Right ventricle myocardium inferior (tissue), 1 donor: ENCODE measurements at regions not wholly inside any gene's neighbourhood (a gene's known extent, or its start where the extent isn't known, plus 50 kb on each side); places are given as distances from the start of the nearest gene placed in this dataset.
"Not testable (repeated sequence)": the region's sequence is repeated elsewhere in the genome, so short reads cannot be mapped to it uniquely, and the experiment has no call there.

Experiments
- ATAC-seq: fragments of 200-7000 bp; cut with Tn5 transposase; one replicate; pipeline ENCODE4 v1.9.1; 2020; ENCODE audit warnings: mild to moderate bottlenecking, moderate library complexity
- DNase-seq: peaks from one replicate; pipeline ENCODE4 v3.0.0; 2021; ENCODE audit errors: missing footprints
- intact Hi-C: fragments of 100-400 bp; cut with DNase I; formaldehyde crosslinking; loops from one replicate; pipeline ENCODE4 v1.11.0; 2022
- donor health status: DM: no; HTN: yes; CAD: no; lungs with severe emphysema.

GRCh38 chr11:109039611-109040010 is 374.7 kb downstream of the DDX10 start:
- DNase-seq (no peak), ATAC-seq (no peak)
- intact Hi-C loops: no loop called here

- DNase-seq (no peak), ATAC-seq (no peak)
- intact Hi-C loops: no loop called here
These were observed 375.4 kb downstream of the DDX10 start for GRCh38 chr11:109040303-109040702.

GRCh38 chr11:109041876-109042275 is 377.0 kb downstream of the DDX10 start:
- intact Hi-C loops: no loop called here
- no peak for DNase-seq
- ATAC-seq: no peak

- DNase-seq (no peak), ATAC-seq (no peak)
- intact Hi-C loops: no loop called here
These were observed 378.4 kb downstream of the DDX10 start for GRCh38 chr11:109043315-109043714.

- DNase-seq: no peak
- no peak for ATAC-seq
- intact Hi-C loops: no loop called here
These were observed 375.6 kb upstream of the C11orf87 start for GRCh38 chr11:109046284-109046992.

GRCh38 chr11:109048098-109048497 is 373.9 kb upstream of the C11orf87 start:
- intact Hi-C loops: no loop called here
- no peak for DNase-seq
- ATAC-seq: no peak

GRCh38 chr11:109051200-109051599 is 370.8 kb upstream of the C11orf87 start:
- ATAC-seq (no peak), DNase-seq (no peak)
- intact Hi-C loops: no loop called here

- no peak for ATAC-seq
- no peak for DNase-seq
- intact Hi-C loops: no loop called here
These were observed 362.6 kb upstream of the C11orf87 start for GRCh38 chr11:109059402-109059801.

- ATAC-seq: no peak
- intact Hi-C loops: no loop called here
- no peak for DNase-seq
These were observed 360.6 kb upstream of the C11orf87 start for GRCh38 chr11:109061394-109061793.

- ATAC-seq: no peak
- intact Hi-C loops: no loop called here
- no peak for DNase-seq
These were observed 359.5 kb upstream of the C11orf87 start for GRCh38 chr11:109062445-109062844.

GRCh38 chr11:109062871-109063270 is 359.1 kb upstream of the C11orf87 start:
- intact Hi-C loops: no loop called here
- DNase-seq (no peak), ATAC-seq (no peak)

GRCh38 chr11:109064618-109065311 is 357.2 kb upstream of the C11orf87 start:
- DNase-seq, intact Hi-C loops, ATAC-seq: not testable (repeated sequence)

- intact Hi-C loops: loop anchor here (1.0 to 5.0 kb wide), 3 partner anchors 51 to 230 kb away; no protein-coding TSS in a partner anchor
- ATAC-seq (peak; percentile 30), DNase-seq (no peak)
These were observed 350.7 kb upstream of the C11orf87 start for GRCh38 chr11:109071262-109071661.

GRCh38 chr11:109071712-109072524 is 350.1 kb upstream of the C11orf87 start:
- DNase-seq (no peak), ATAC-seq (peak; percentile 85)
- intact Hi-C loops: loop anchor here (1.0 to 5.0 kb wide), 4 partner anchors 50 to 229 kb away; no protein-coding TSS in a partner anchor

GRCh38 chr11:109073032-109073822 is 348.8 kb upstream of the C11orf87 start:
- intact Hi-C loops: loop anchor here (2.0 to 5.0 kb wide), 2 partner anchors 49 to 106 kb away; no protein-coding TSS in a partner anchor
- ATAC-seq: no peak
- DNase-seq: no peak

- intact Hi-C loops: no loop called here
- ATAC-seq: peak; percentile 71
- DNase-seq: peak; percentile 72
These were observed 346.0 kb upstream of the C11orf87 start for GRCh38 chr11:109075976-109076375.

GRCh38 chr11:109076870-109077269 is 345.1 kb upstream of the C11orf87 start:
- ATAC-seq: no peak
- DNase-seq: no peak
- intact Hi-C loops: no loop called here

GRCh38 chr11:109077291-109077920 is 344.6 kb upstream of the C11orf87 start:
- no peak for ATAC-seq
- DNase-seq: no peak
- intact Hi-C loops: no loop called here
